ENCODE measurements at regions not wholly inside any gene's neighbourhood (a gene's known extent, or its start where the extent isn't known, plus 50 kb on each side); places are given as distances from the start of the nearest gene placed in this dataset.
"Not testable (repeated sequence)": the region's sequence is repeated elsewhere in the genome, so short reads cannot be mapped to it uniquely, and the experiment has no call there.

DNA sequence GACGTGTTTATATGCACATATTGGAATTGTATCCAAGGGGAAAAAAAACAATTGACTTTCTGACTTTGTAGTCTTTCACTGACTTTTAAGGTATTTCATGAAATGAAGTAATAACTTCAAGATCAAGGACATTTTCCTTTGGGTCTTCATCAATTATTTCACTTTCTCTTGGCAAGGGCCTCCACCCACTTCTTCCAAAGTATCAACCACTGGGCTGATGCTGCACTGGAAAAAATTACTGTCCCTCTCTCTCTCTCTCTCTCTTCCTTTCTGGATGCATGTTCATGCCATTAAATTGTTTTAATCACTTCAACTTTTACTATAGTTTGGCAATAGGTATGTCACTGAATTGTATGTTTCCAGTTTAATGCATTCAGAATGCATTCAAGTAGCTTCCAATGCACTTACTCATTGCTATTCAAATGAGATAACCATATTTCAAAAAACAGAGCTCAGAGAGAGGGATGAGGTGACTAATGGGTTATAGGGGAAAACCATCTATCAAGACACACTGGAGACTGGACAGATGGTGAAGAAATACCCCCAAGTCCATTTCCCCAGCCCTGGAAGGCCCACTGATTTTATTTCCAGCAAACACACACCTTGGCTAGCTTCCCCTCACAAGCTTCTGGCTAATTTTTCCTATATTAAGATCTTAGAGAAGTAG lies 585.3 kb downstream of the EBF1 start:
- DNase-seq = no peak

DNA sequence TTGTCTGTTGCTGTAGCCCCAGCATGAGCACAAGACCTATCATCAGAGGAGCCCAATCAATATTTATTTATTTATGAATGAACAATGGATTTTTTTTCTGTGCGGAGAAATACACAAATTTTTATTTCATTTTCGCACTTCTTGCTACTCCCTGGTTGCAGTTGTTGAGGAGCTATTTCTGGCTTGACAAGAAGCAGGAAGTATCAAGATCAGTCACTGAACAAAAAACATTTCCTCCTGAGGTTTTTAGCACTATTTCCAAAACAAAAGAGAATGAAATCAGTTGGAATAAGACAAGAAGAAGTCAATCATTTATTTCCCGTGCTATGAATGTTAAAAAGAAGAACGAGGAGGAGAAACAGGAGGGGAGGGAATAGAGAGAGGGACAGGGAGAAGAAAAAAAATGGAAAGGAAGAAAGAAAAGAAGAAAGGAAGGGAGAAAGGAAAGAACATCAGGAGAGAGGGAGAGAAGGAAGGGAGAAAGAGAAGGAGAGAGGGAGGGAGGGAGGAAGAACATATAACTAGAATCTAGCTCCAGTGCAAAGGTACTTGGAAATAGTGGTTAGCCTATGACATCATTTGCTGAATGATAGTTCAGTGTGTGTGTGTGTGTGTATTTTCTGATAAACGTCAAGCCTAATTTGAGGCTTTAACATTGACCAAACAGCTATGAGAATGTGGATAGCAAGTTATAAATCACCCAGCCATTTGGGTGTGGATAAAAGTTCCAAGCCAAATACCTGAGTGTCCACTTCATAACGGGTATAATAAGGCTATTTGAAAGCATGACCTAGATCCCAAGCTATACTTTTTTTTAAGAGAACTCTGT lies 586.0 kb downstream of the EBF1 start:
- no peak for DNase-seq

DNA sequence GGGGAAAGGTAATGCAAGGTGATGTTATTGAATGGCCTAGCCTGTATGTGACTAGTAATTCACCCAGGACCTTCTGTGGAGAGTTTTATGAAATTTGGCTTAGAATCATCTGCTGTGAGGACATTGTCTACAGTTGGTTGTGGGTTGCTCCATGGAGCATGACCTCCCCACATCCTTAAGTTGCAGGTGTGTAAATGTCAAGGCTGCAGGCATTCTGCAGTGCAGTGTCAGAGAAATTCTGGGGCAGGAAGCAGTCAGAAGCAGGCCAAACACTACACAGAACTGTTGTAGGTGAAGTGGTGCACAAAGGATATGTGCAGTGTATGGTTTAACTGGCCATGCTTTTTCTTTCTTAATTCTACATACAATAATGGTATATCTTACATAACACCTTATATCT lies 588.3 kb downstream of the EBF1 start:
- DNase-seq = no peak

DNA sequence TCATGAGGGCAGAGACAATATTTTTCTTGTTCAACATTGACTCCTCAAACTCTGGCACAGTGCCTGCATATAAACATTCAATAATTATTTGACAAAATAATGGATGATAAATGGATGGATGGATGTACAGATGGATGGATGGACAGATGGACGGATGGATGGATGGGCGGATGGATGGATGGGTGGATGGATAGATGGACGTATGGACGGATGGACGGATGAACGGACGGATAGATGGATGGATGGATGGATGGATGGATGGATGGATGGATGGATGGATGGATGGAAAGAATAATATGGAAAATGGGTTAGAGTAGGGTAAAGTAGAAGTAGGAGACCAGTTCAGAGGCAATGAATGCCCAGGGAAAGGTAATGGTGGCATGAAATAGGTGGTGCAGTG lies 589.2 kb downstream of the EBF1 start:
- no peak for DNase-seq

DNA sequence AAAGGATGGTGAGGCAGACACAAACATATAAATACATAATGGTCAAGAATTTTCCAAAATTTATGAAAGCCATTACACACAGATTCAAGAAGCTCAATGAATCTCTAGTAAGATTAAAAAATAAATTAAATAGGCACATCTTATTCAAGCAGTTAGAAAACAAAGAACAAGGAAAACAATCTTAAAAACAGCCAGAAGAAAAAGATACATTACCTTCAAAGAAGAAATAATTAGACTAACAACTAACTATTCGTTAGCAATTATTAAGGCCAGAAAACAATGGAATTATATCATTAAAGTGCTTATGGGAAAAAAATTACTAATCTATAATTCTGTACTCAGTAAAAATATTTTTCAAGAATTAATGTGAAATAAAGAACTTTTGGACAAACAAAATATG lies 593.1 kb downstream of the EBF1 start:
- DNase-seq = no peak

DNA sequence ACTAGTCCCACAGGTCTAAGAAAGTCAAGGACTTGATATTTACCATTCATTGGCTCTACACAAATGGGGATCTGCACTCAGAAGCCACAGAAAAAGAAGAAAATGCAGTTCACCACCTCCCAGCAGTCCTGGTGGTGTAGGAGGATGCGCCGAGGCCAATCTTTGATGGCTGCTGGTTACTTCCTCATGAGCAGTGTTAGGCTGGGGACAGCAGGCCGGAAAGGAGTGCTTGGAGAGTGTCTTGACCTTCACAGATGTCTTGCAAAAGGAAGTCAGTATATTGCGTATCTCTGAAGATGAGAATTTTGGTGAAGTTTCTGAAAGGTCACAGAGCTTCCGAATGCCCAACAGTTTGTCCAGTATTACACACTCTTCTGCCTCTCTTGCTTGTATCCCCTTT lies 597.0 kb downstream of the EBF1 start:
- no peak for DNase-seq

DNA sequence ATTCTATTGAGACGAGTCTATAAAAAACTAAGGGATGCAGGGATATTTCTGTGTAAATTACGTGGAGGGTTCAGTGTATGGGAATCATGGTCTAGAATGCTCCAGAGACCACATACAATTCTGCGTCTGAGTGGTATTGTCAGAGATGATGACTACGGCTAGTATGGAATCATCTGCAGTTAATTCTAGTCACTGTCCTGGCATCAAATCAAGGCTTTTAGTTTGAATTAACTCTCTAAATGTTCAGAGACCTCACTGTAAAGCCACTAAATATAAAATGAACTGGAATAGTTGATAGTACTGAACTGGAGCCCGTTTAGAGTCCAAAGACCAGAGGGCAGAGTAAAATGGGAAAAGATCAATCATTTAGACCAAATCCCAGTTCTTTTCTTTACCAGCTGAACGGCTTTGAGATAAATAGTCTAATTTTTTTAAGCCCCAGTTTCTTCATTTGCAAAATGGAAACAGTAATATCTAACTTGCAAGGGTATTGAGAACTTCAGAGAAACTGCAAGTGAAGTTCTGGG lies 599.8 kb downstream of the EBF1 start:
- DNase-seq = no peak

DNA sequence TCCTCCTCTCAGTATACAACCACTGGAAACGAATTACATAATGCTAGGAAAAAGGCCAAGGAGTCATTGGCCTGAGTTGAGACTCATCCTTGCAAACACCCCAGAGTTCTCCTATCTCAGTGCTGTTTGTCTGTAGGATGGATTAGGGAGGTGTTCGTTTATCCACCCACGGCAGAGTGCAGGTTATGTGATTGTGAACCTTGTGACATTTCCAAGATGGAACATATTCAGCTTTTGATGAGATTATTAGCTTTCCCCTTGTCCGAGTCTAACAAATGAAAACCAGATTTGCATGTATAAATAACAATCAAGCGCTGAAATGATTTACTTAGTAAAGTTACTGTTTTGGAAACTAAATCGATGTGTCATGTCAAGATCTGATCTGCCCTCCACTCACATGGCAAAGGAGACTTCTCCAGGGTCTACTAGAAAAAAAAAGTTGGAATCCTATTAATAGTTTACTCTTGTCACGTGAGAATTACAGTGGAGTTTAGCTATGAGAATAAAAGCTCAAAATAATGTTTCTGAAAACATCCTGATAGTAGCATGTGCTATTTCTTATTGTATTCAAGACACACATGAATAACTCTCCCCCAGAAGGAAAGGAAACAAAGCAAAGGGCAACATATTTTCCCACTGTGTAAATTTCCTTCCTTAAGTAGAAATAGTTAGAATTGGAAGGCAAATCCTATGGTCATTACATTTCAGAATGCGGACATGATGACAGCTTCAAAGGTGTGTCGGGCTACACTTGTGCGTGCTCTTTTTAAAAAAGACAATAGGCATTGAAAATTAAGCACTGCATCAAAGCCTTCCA lies 600.4 kb downstream of the EBF1 start:
- DNase-seq = no peak

DNA sequence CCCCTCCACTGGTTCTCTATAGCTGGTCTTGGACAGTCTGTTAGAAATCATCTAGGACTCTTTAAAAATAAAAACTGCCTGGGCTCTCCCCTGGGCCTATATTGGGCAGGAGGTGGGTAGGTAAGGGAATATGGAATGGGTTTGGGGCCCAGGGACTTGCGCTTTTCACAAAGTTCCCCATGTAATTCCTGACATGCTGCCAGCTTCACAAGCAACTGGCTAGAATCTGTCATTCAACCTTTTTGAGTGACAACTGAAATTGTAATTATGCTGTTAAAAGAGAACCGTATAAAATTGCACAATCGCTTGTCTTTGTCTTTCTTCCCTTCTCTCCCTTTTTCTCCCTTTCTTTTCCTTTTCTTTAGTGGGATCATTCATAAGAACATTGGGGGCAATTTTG lies 603.1 kb downstream of the EBF1 start:
- no peak for DNase-seq

DNA sequence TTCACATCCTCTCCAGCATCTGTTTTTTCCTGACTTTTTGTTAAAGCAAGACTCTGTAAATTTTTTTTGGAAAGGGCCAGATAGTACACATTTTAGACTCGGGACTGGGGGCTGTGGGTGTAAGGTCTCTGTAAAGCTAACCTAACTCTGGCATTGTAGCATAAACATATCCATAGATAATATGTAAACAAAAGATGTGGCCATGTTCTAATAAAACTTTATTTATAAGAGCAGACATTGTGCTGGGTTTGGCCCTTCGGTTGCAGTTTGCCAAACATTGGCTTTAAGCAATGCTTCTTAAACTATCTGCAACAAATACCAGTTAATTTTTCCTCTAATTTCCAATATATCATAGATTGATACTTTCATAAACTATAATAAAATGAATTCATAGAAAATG lies 605.2 kb downstream of the EBF1 start:
- no peak for DNase-seq

DNA sequence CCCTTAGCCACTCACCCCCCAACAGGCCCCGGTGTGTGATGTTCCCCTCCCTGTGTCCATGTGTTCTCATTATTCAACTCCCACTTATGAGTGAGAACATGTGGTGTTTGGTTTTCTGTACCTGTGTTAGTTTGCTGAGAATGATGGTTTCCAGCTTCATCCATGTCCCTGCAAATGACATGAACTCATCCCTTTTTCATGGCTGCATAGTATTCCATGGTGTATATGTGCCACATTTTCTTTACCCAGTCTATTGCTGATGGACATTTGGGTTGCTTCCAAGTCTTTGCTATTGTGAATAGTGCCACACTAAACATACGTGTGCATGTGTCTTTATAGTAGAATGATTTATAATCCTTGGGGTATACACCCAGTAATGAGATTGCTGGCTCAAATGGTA lies 605.7 kb downstream of the EBF1 start:
- not testable (repeated sequence) for DNase-seq

DNA sequence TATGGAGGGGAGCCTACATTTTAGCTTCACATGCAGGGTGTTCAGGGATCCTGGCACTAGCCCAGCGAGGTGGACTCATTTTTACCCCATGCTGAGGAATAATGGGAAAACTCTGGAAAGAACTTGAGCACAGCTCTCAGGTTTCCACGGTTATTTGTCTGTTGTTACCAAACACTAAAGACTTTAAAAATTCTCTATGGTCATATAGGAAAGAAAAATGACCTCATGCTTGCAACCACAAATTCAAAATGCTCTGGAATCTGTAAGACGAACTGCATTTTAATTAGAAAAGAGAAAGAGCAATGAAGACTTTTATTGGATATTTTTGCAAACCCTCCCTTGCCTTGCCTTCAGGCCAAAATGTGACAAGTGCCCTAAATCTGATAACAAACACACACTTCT lies 606.9 kb downstream of the EBF1 start:
- no peak for DNase-seq

DNA sequence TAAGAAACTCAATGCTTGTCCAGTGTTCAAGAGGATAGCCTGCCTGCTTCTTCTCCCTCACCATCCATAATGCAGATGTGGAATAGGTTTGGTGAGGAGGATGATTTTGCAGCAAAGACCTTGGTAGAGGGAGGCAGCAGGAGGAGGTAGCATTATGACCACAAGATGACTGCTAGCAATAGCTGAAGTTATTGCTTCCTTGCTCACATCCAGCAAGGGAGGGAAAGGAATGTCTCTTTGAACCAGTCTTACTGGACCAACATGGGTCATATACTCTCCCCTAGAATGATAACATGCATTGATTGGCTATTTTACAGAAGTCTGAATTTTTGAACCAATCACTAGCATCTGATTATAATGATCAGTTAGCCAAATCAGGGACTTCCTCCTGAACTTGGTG lies 607.6 kb downstream of the EBF1 start:
- DNase-seq = no peak

DNA sequence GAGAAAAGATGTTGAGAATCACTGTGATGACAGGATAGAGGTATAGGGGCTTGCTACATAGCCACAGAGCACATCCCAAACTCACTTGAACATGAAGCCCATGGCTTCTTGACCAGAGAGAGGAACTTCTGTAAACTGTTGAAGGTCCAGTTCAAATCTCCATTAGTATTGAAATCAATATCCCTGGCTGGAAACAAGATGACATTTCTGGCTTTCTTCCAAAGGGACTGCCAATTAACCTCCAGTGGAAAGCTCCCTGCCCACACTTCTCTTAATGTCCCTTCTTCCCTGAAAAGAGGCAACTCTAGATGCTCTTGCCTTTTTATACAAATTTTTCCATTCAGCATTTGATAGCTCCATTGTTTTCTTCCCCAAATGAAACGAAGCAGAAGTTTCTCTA lies 612.1 kb downstream of the EBF1 start:
- no peak for DNase-seq

DNA sequence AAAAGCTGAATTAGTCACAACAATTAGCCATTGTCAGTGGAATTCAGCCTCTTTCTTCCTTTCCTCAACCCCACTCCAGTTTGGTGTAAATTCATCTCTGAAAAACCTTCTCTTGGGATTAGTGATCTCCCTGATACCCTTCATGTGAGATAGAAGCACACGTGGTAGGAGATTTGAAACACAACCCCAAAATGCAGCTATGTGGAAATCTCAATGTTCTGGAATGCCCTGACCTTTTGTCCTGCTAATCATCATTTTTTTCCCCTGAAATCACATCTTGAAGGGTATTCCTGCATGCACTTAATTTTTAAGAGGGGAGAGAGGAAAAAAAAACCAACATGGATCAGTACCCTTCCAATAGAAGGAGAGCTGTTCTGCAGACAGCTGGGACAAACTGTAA lies 612.6 kb downstream of the EBF1 start:
- no peak for DNase-seq

DNA sequence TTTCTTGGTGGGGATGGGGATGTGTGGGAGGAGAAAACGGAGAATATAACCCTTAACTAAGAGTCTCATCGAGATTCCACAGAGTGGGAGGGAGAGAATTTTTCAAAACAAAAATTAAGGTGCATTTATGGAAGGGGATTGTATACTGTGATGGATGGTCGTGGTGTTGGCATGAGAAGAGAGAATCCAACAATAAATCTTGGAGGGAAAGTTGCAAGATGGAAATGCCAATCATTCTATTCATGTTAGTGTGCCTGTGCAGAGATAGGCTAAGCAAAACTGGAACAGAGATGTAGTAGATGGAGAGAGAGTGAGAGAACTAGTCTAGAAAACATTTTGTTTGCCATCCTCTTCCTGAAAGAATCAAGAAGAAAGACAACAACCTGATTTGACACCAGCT lies 613.1 kb downstream of the EBF1 start:
- DNase-seq = no peak

DNA sequence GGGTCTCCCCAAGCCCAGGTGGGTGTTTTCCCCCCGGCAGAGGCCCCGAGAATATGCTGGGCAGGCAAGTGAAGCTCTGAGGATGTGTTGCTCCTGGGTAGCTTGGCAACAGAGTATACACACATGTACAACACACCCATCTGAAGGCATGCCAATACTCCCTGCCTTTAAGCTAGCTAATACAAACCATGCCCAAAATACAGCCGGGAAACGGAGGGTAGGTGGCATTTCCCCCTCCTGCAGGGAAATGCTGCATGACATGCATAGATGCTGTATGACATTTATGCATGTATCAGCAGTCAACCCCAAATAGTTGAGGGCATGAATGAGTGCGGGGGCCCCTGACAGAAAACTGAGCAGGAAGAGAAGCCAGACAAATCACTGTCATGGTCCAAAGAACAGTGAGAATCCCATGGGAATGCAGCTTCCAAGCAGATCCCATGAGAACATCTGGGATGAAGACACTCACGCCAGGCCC lies 614.1 kb downstream of the EBF1 start:
- DNase-seq = no peak

DNA sequence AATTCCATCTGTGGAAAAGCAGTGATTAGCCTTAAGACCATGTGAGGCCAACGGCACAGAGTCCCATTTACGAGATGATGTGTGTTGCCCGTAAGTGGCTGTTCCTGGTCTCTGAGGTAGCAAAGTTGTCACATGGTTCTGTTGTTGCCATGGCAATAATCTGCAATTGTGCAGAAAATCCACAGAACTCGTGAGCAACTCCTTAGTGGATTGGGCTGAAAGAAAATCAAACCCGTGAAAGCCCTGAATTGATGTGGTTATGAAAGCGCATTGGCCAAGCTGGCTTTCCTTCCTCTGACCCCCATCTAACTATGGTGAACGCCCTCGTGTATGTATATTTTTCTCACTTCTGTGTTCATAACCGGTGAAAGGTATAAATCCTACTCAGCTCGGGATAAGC lies 614.7 kb downstream of the EBF1 start:
- DNase-seq = peak; percentile 51

DNA sequence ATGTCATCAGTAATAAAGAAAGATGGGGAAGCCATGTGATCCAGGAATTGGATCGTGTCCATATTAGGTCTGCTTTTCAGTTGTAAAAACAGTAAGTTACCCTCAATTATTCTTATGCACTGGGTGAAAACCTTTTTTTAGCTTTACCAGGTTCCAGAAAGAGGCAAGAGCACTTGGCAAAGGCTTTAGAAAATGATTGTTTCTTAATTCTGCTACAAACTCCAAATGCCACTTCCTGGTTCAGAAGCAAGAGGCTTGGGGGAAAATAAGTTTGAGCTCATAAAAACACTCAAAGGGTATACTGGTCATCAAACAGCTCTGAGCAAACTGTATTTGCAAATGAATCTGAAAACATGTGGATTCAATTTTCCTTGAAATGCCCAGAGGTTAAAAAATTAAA lies 615.6 kb downstream of the EBF1 start:
- DNase-seq = no peak

DNA sequence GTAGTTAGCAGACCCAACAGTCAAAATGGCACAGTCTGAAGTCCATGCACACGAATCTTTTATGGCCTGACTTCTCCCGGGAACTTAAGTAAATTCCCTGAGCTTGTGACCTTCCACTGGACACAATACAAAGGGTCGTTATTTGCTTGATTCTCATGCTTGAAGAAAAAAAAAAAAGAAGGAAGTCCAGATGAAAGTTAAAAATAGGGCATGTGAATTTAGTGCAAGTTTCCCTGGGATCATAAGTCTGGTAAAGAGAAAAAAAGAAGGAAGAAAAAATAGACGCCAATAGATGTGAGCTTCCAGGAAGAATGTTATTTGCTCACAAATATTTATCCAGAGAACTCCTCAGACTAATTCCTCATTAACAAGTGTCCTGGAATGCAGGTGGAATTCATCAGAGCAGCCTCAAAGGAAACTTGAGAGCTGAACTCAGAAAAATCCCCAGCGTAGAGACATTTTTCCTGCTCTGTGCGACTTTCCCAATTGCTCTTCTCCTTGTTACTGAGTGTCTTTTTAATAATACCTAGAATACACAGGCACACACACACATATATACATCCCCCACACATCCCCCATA lies 616.3 kb downstream of the EBF1 start:
- no peak for DNase-seq

DNA sequence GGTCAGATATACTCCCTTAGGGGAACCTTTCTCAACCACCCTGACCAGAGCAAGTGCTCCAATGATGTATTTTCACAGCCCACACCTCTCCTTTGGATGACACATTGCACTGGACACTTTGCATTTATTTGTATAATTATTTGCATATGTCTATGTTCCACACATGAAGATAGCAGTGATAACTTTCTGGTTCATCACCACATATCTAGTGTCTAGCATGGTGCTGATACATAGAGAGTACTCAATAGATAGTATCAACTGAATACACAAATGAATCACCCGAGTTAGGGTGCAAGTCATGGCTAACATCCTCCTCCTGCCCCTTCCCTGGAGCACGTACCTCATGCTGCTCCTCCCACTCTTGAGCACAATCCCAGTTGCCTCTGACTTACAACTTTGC lies 617.6 kb downstream of the EBF1 start:
- DNase-seq = no peak

DNA sequence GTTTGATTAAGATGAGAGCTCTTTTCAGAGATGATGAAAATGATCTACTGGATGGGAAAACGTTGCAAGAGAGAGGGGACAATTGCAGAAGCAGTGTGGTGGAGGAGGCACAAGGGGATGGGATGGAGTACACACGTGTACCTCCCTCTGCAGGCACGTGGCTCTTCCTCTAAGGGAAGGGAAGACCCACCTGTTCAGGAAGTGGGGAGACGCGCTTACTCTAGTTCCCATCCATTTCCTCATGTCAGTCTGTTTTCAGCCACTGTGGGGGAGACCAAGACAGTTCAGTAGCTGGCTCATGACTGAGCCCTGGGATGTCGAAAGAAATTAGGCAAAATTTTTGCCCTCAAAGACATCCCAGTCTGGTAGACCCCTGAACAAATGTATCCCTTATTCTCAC lies 619.2 kb upstream of the CLINT1 start:
- no peak for DNase-seq

DNA sequence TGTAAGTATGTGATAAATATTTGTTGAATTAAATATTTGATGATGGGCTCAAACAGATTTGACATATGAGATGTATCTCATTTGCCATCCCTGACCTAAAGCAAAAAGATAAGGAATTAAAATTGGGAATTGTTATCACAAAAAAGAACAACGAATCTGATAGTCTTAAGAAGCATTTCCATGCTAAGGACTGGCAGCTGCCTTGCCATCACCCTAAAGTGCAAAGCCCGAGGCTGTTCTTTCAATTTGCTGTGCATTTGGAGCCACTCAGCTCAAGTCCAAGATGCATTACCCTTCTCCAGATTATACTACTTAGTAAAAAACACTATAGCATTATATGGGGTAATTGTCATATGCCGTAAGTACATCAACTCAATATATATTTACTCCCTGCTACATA lies 618.3 kb upstream of the CLINT1 start:
- DNase-seq = no peak
